Osteoblast (primary cell): ENCODE measurements at regions not wholly inside any gene's neighbourhood (a gene's known extent, or its start where the extent isn't known, plus 50 kb on each side); places are given as distances from the start of the nearest gene placed in this dataset.

Experiments used
- DNase-seq: peaks from one replicate; pipeline ENCODE4 v3.0.0; 2011; ENCODE audit warnings: low spot score, mixed read lengths; ENCODE audit not compliant: insufficient read length; ENCODE audit errors: missing footprints
- H2AFZ ChIP-seq: 2 replicates; pipeline ENCODE4 v1.6.0; 2011; ENCODE audit warnings: mild to moderate bottlenecking, low read length
- H3K27ac ChIP-seq: 2 replicates; pipeline ENCODE4 v1.5.1; 2011; ENCODE audit warnings: mild to moderate bottlenecking, low read depth, low read length, moderate library complexity
- H3K27me3 ChIP-seq: 2 replicates; pipeline ENCODE4 v1.6.0; 2012; ENCODE audit warnings: mild to moderate bottlenecking, control low read depth, inconsistent platforms, low read length, moderate library complexity; ENCODE audit not compliant: insufficient read depth
- H3K36me3 ChIP-seq: 2 replicates; pipeline ENCODE4 v1.5.1; 2011; ENCODE audit warnings: mild to moderate bottlenecking, low read length, control low read depth, moderate library complexity; ENCODE audit not compliant: insufficient read depth
- H3K4me1 ChIP-seq: 2 replicates; pipeline ENCODE4 v1.5.1; 2011; ENCODE audit warnings: mild to moderate bottlenecking, low read length, control low read depth, moderate library complexity; ENCODE audit not compliant: insufficient read depth
- H3K4me2 ChIP-seq: 2 replicates; pipeline ENCODE4 v1.6.0; 2011; ENCODE audit warnings: mild to moderate bottlenecking, low read length; ENCODE audit not compliant: insufficient read depth
- H3K4me3 ChIP-seq: fragments of 200-600 bp; sonication (generic); 3 replicates; pipeline ENCODE4 v1.5.1; 2012; ENCODE audit warnings: mild to moderate bottlenecking, low read length, inconsistent platforms; ENCODE audit not compliant: insufficient read depth
- H3K79me2 ChIP-seq: 2 replicates; pipeline ENCODE4 v1.6.0; 2012; ENCODE audit warnings: mild to moderate bottlenecking, low read length, control low read depth, inconsistent platforms; ENCODE audit not compliant: insufficient read depth
- H3K9me3 ChIP-seq: 2 replicates; pipeline ENCODE4 v1.5.1; 2011; ENCODE audit warnings: low read depth, low read length, control low read depth
- H4K20me1 ChIP-seq: 2 replicates; pipeline ENCODE4 v1.6.0; 2012; ENCODE audit warnings: mild to moderate bottlenecking, low read length, control low read depth; ENCODE audit not compliant: insufficient read depth
- CTCF ChIP-seq: IDR thresholded peaks from 2 replicates; pipeline ENCODE4 v1.5.1; 2011; ENCODE audit warnings: mild to moderate bottlenecking, low read depth, low read length, moderate library complexity; ENCODE audit errors: extremely low read depth

- no peak overlapping the region for H3K4me3 ChIP-seq
- H3K4me2 ChIP-seq = no peak overlapping the region
- no peaks in the 10 kb centered on the region for H3K36me3 ChIP-seq
- H3K79me2 ChIP-seq = no peaks in the 10 kb centered on the region
- no peaks in the 10 kb centered on the region for H3K4me1 ChIP-seq
- TF ChIP-seq CTCF = no peak
- H3K9me3 ChIP-seq = no peaks in the 10 kb centered on the region
- H3K27ac ChIP-seq = no peak overlapping the region
- DNase-seq = no peak
- no peak overlapping the region for H2AFZ ChIP-seq
- H4K20me1 ChIP-seq = no peaks in the 10 kb centered on the region
- no peaks in the 10 kb centered on the region for H3K27me3 ChIP-seq
Measured at GRCh38 chr12:29960122-29960521, 176.4 kb upstream of the TMTC1 start.

- Histone ChIP-seq H2AFZ (no peak overlapping the region), H3K4me2 (no peak overlapping the region), H3K4me3 (no peak overlapping the region), H3K9me3 (no peaks in the 10 kb centered on the region), H4K20me1 (no peaks in the 10 kb centered on the region), H3K4me1 (no peaks in the 10 kb centered on the region), H3K27me3 (no peaks in the 10 kb centered on the region), H3K27ac (no peak overlapping the region), H3K79me2 (no peaks in the 10 kb centered on the region), H3K36me3 (no peaks in the 10 kb centered on the region)
- no peak for TF ChIP-seq CTCF
- no peak for DNase-seq
Measured at GRCh38 chr12:29957835-29958234, 174.1 kb upstream of the TMTC1 start.

- TF ChIP-seq CTCF = no peak
- no peak overlapping the region for H3K27ac ChIP-seq
- H4K20me1 ChIP-seq = no peaks in the 10 kb centered on the region
Measured at GRCh38 chr12:29945904-29946303, 162.2 kb upstream of the TMTC1 start.

GRCh38 chr12:29944269-29945000 lies 160.7 kb upstream of the TMTC1 start:
- no peaks in the 10 kb centered on the region for H3K4me1 ChIP-seq
- no peak for TF ChIP-seq CTCF
- H4K20me1 ChIP-seq = no peaks in the 10 kb centered on the region
- no peaks in the 10 kb centered on the region for H3K36me3 ChIP-seq
- no peaks in the 10 kb centered on the region for H3K79me2 ChIP-seq
- no peaks in the 10 kb centered on the region for H3K27me3 ChIP-seq
- no peak overlapping the region for H2AFZ ChIP-seq
- H3K4me3 ChIP-seq = no peak overlapping the region
- no peak overlapping the region for H3K27ac ChIP-seq
- no peak overlapping the region for H3K4me2 ChIP-seq
- DNase-seq = no peak
- peaks cover 3% of the 10 kb centered on the region for H3K9me3 ChIP-seq

More at GRCh38 chr12:29945904-29946303, 162.2 kb upstream of the TMTC1 start:
- Histone ChIP-seq H3K4me3 (no peak overlapping the region), H3K4me2 (no peak overlapping the region), H3K4me1 (no peaks in the 10 kb centered on the region), H3K9me3 (no peaks in the 10 kb centered on the region), H3K27me3 (no peaks in the 10 kb centered on the region), H3K36me3 (no peaks in the 10 kb centered on the region), H2AFZ (no peak overlapping the region), H3K79me2 (no peaks in the 10 kb centered on the region)
- DNase-seq = no peak
